HG02970 (cell line): ENCODE measurements at regions not wholly inside any gene's neighbourhood (a gene's known extent, or its start where the extent isn't known, plus 50 kb on each side); places are given as distances from the start of the nearest gene placed in this dataset.
"Not testable (repeated sequence)": the region's sequence is repeated elsewhere in the genome, so short reads cannot be mapped to it uniquely, and the experiment has no call there.

Experiments used
- ATAC-seq: cut with Tn5 transposase; IDR thresholded peaks from one replicate; pipeline ENCODE4 v1.9.1; 2021; ENCODE audit warnings: mild to moderate bottlenecking, moderate library complexity, moderate number of reproducible peaks; ENCODE audit not compliant: unreplicated experiment, low FRiP score

GRCh38 chr2:147615726-147616125 is 229.1 kb upstream of the ACVR2A start:
- ATAC-seq, result no peak

- no peak for ATAC-seq
Observed at GRCh38 chr2:147614979-147615470, 229.8 kb upstream of the ACVR2A start.

GRCh38 chr2:147614471-147614870 is 230.4 kb upstream of the ACVR2A start:
- no peak for ATAC-seq

GRCh38 chr2:147610496-147611040 is 234.3 kb upstream of the ACVR2A start:
- no peak for ATAC-seq

GRCh38 chr2:147609301-147609700 is 235.5 kb upstream of the ACVR2A start:
- ATAC-seq, result no peak

GRCh38 chr2:147607379-147607778 is 237.4 kb upstream of the ACVR2A start:
- ATAC-seq, result no peak

- ATAC-seq, result no peak
Observed at GRCh38 chr2:147603876-147604275, 241.0 kb upstream of the ACVR2A start.

- ATAC-seq, result no peak
Observed at GRCh38 chr2:147603447-147603846, 241.4 kb upstream of the ACVR2A start.

GRCh38 chr2:147600646-147601045 is 244.2 kb upstream of the ACVR2A start:
- ATAC-seq, result no peak

- ATAC-seq, result no peak
Observed at GRCh38 chr2:147600223-147600622, 244.6 kb upstream of the ACVR2A start.

- ATAC-seq, result no peak
Observed at GRCh38 chr2:147595200-147595599, 249.6 kb upstream of the ACVR2A start.

- no peak for ATAC-seq
Observed at GRCh38 chr2:147594038-147594437, 250.8 kb upstream of the ACVR2A start.

- ATAC-seq, result not testable (repeated sequence)
Observed at GRCh38 chr2:147592784-147593183, 252.0 kb upstream of the ACVR2A start.

GRCh38 chr2:147589127-147589526 is 255.7 kb upstream of the ACVR2A start:
- ATAC-seq, result no peak

- no peak for ATAC-seq
Observed at GRCh38 chr2:147588191-147588590, 256.6 kb upstream of the ACVR2A start.

GRCh38 chr2:147578529-147578928 is 266.3 kb upstream of the ACVR2A start:
- ATAC-seq, result no peak

- no peak for ATAC-seq
Observed at GRCh38 chr2:147577998-147578380, 266.8 kb upstream of the ACVR2A start.

GRCh38 chr2:147577323-147577997 is 267.4 kb upstream of the ACVR2A start:
- ATAC-seq, result no peak

GRCh38 chr2:147575106-147575505 is 269.7 kb upstream of the ACVR2A start:
- ATAC-seq, result no peak

- ATAC-seq, result no peak
Observed at GRCh38 chr2:147572622-147573021, 272.2 kb upstream of the ACVR2A start.

- ATAC-seq, result no peak
Observed at GRCh38 chr2:147569426-147569825, 275.4 kb upstream of the ACVR2A start.

GRCh38 chr2:147568109-147568508 is 276.7 kb upstream of the ACVR2A start:
- no peak for ATAC-seq
